ENCODE measurements at regions not wholly inside any gene's neighbourhood (a gene's known extent, or its start where the extent isn't known, plus 50 kb on each side); places are given as distances from the start of the nearest gene placed in this dataset.
"Not testable (repeated sequence)": the region's sequence is repeated elsewhere in the genome, so short reads cannot be mapped to it uniquely, and the experiment has no call there.

DNA sequence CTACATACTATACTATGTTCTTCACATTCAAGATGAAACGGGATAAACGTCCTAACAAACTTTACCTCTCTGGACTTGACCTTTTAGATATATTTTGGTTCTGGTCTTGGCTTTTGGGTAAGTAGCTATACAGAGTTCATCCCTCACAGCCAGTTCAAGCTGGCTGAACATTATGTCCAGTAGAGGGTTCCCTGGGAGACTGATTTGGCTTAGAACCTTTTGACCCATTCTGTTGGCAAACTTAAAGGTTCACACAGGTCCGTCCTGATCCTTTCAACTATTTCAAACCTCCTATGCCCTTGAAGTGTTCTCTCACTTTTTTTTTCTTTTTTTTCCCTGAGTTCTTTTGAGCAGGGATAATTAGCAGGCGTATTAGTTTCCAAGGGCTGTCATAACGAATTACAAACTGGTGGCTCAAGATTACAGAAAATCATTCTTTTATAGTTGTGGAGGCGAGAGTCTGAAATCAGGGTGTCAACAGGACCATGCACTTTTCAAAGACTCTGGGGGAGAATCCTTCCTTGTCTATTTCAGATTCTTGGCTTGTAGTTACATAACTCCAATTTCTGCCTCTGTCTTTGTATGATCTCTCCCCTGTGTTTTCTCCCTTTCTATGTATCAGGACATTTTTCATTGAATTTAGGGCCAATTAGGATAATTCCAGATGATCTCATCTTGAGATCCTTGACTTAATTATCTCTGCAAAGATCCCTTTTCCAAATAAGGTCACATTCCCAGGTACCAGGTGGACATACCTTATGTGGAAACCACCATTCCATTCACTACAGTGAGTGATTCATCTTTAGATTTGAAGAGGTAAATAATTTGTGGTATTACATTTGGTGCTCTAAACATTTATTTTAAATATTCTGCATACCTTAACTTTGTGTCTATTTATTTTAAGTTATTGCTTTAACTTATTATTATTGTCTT lies 257.4 kb upstream of the USP25 start:
- no peak for ATAC-seq
- TF ChIP-seq OSR1 (CRISPR knock-in tag; IDR thresholded peaks at IDR 0.05) (no peak), SNAI2 (CRISPR knock-in tag; IDR thresholded peaks at IDR 0.05) (no peak), GLIS3 (CRISPR knock-in tag; IDR thresholded peaks at IDR 0.05) (no peak), ZNF565 (CRISPR knock-in tag; conservative IDR thresholded peaks at IDR 0.05; ENCODE audit: low read depth) (no peak), ZFP30 (CRISPR knock-in tag; IDR thresholded peaks at IDR 0.05) (no peak), TOX (CRISPR knock-in tag; IDR thresholded peaks at IDR 0.05; ENCODE audit: borderline replicate concordance) (no peak), ESRRG (CRISPR knock-in tag; IDR thresholded peaks at IDR 0.05) (no peak), PPARA (CRISPR knock-in tag; IDR thresholded peaks at IDR 0.05; ENCODE audit: borderline replicate concordance) (no peak), ZNF8 (CRISPR knock-in tag; IDR thresholded peaks at IDR 0.05) (no peak), TCF4 (CRISPR knock-in tag; IDR thresholded peaks at IDR 0.05; ENCODE audit: borderline replicate concordance) (no peak)
- TF ChIP-seq, protein P1, sequence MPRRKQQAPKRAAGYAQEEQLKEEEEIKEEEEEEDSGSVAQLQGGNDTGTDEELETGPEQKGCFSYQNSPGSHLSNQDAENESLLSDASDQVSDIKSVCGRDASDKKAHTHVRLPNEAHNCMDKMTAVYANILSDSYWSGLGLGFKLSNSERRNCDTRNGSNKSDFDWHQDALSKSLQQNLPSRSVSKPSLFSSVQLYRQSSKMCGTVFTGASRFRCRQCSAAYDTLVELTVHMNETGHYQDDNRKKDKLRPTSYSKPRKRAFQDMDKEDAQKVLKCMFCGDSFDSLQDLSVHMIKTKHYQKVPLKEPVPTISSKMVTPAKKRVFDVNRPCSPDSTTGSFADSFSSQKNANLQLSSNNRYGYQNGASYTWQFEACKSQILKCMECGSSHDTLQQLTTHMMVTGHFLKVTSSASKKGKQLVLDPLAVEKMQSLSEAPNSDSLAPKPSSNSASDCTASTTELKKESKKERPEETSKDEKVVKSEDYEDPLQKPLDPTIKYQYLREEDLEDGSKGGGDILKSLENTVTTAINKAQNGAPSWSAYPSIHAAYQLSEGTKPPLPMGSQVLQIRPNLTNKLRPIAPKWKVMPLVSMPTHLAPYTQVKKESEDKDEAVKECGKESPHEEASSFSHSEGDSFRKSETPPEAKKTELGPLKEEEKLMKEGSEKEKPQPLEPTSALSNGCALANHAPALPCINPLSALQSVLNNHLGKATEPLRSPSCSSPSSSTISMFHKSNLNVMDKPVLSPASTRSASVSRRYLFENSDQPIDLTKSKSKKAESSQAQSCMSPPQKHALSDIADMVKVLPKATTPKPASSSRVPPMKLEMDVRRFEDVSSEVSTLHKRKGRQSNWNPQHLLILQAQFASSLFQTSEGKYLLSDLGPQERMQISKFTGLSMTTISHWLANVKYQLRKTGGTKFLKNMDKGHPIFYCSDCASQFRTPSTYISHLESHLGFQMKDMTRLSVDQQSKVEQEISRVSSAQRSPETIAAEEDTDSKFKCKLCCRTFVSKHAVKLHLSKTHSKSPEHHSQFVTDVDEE (CRISPR knock-in tag; IDR thresholded peaks at IDR 0.05): no peak
- TF ChIP-seq, protein P2, sequence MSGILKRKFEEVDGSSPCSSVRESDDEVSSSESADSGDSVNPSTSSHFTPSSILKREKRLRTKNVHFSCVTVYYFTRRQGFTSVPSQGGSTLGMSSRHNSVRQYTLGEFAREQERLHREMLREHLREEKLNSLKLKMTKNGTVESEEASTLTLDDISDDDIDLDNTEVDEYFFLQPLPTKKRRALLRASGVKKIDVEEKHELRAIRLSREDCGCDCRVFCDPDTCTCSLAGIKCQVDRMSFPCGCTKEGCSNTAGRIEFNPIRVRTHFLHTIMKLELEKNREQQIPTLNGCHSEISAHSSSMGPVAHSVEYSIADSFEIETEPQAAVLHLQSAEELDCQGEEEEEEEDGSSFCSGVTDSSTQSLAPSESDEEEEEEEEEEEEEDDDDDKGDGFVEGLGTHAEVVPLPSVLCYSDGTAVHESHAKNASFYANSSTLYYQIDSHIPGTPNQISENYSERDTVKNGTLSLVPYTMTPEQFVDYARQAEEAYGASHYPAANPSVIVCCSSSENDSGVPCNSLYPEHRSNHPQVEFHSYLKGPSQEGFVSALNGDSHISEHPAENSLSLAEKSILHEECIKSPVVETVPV (CRISPR knock-in tag; IDR thresholded peaks at IDR 0.05): no peak
- TF ChIP-seq, protein P3, sequence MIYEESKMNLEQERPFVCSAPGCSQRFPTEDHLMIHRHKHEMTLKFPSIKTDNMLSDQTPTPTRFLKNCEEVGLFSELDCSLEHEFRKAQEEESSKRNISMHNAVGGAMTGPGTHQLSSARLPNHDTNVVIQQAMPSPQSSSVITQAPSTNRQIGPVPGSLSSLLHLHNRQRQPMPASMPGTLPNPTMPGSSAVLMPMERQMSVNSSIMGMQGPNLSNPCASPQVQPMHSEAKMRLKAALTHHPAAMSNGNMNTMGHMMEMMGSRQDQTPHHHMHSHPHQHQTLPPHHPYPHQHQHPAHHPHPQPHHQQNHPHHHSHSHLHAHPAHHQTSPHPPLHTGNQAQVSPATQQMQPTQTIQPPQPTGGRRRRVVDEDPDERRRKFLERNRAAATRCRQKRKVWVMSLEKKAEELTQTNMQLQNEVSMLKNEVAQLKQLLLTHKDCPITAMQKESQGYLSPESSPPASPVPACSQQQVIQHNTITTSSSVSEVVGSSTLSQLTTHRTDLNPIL (CRISPR knock-in tag; IDR thresholded peaks at IDR 0.05; ENCODE audit: low read depth): no peak

DNA sequence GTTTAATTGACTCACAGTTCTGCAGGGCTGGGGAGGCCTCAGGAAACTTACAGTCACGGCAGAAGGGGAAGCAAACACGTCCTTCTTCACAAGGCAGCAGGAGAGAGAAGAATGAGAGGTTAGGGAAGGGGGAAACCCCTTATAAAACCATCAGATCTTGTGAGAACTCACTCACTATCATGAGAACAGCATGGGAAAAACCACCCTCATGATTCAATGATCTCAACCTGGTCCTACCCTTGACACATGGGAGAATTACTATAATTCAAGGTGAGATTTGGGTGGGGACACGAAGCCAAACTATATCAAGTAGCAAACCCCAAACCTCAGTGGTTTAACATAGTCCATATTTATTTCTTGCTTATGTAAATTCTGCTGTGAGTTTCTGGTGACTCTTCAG lies 252.0 kb upstream of the USP25 start:
- ATAC-seq: not testable (repeated sequence)

DNA sequence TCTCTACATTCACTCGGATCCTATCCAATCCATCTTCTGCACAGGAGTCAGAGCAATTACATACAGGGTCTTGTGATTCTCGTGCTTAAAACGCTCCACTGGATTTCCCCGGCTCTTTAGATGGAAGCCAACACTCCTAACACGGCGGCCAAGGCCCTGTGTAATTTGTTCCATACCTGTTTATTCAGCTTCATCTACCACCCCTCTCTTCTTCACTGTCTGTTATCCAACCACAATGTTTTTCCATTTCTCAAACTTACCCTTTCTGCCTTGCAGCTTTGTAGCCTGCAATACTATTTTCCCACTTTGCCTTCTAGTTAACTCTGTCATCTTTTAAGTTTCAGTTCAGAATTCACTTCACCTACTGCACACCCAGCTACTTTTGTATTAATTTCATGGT lies 249.6 kb upstream of the USP25 start:
- ATAC-seq: no peak
- TF ChIP-seq, protein P1 (CRISPR knock-in tag; IDR thresholded peaks at IDR 0.05): no peak
- TF ChIP-seq, protein P4, sequence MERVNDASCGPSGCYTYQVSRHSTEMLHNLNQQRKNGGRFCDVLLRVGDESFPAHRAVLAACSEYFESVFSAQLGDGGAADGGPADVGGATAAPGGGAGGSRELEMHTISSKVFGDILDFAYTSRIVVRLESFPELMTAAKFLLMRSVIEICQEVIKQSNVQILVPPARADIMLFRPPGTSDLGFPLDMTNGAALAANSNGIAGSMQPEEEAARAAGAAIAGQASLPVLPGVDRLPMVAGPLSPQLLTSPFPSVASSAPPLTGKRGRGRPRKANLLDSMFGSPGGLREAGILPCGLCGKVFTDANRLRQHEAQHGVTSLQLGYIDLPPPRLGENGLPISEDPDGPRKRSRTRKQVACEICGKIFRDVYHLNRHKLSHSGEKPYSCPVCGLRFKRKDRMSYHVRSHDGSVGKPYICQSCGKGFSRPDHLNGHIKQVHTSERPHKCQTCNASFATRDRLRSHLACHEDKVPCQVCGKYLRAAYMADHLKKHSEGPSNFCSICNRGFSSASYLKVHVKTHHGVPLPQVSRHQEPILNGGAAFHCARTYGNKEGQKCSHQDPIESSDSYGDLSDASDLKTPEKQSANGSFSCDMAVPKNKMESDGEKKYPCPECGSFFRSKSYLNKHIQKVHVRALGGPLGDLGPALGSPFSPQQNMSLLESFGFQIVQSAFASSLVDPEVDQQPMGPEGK (CRISPR knock-in tag; IDR thresholded peaks at IDR 0.05; ENCODE audit: borderline replicate concordance): no peak
- TF ChIP-seq PPARA (CRISPR knock-in tag; IDR thresholded peaks at IDR 0.05; ENCODE audit: borderline replicate concordance) (no peak), TCF4 (CRISPR knock-in tag; IDR thresholded peaks at IDR 0.05; ENCODE audit: borderline replicate concordance) (no peak), RARB (CRISPR knock-in tag; IDR thresholded peaks at IDR 0.05) (no peak), ISL1 (CRISPR knock-in tag; IDR thresholded peaks at IDR 0.05) (no peak), OSR1 (CRISPR knock-in tag; IDR thresholded peaks at IDR 0.05) (no peak), SNAI2 (CRISPR knock-in tag; IDR thresholded peaks at IDR 0.05) (no peak), ZFP3 (CRISPR knock-in tag; IDR thresholded peaks at IDR 0.05) (no peak), ZNF565 (CRISPR knock-in tag; conservative IDR thresholded peaks at IDR 0.05; ENCODE audit: low read depth) (no peak), TOX (CRISPR knock-in tag; IDR thresholded peaks at IDR 0.05; ENCODE audit: borderline replicate concordance) (no peak), ZNF8 (CRISPR knock-in tag; IDR thresholded peaks at IDR 0.05) (no peak), GLIS3 (CRISPR knock-in tag; IDR thresholded peaks at IDR 0.05) (no peak), ZFP30 (CRISPR knock-in tag; IDR thresholded peaks at IDR 0.05) (no peak), CSDC2 (CRISPR knock-in tag; IDR thresholded peaks at IDR 0.05) (no peak)
- TF ChIP-seq, protein P2 (CRISPR knock-in tag; IDR thresholded peaks at IDR 0.05): no peak
- TF ChIP-seq, protein P5, sequence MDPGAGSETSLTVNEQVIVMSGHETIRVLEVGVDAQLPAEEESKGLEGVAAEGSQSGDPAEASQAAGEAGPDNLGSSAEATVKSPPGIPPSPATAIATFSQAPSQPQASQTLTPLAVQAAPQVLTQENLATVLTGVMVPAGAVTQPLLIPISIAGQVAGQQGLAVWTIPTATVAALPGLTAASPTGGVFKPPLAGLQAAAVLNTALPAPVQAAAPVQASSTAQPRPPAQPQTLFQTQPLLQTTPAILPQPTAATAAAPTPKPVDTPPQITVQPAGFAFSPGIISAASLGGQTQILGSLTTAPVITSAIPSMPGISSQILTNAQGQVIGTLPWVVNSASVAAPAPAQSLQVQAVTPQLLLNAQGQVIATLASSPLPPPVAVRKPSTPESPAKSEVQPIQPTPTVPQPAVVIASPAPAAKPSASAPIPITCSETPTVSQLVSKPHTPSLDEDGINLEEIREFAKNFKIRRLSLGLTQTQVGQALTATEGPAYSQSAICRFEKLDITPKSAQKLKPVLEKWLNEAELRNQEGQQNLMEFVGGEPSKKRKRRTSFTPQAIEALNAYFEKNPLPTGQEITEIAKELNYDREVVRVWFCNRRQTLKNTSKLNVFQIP (CRISPR knock-in tag; IDR thresholded peaks at IDR 0.05; ENCODE audit: borderline replicate concordance, low read depth): no peak

All from SK-N-SH treated with all-trans-retinoic acid at 6 μM for 48 hours (cell line).